M059J (cell line): ENCODE measurements at regions not wholly inside any gene's neighbourhood (a gene's known extent, or its start where the extent isn't known, plus 50 kb on each side); places are given as distances from the start of the nearest gene placed in this dataset.
A peak's percentile ranks its signal among the peaks of the same experiment; 100 is the strongest.

Experiments used
- DNase-seq: peaks from one replicate; pipeline ENCODE4 v3.0.0-alpha.2; 2012; ENCODE audit warnings: low read depth

- no peak for DNase-seq
These were observed 103.2 kb upstream of the ONECUT1 start for GRCh38 chr15:52893338-52893737.

GRCh38 chr15:52879904-52880303 lies 89.8 kb upstream of the ONECUT1 start:
- DNase-seq, result no peak

- DNase-seq, result no peak
These were observed 89.0 kb upstream of the ONECUT1 start for GRCh38 chr15:52879145-52879544.

GRCh38 chr15:52876991-52877663 lies 87.0 kb upstream of the ONECUT1 start:
- no peak for DNase-seq

GRCh38 chr15:52872036-52872818 lies 82.1 kb upstream of the ONECUT1 start:
- no peak for DNase-seq

- DNase-seq, result no peak
These were observed 79.9 kb upstream of the ONECUT1 start for GRCh38 chr15:52870015-52870414.

- no peak for DNase-seq
These were observed 76.6 kb upstream of the ONECUT1 start for GRCh38 chr15:52866698-52867097.

- DNase-seq, result no peak
These were observed 72.5 kb upstream of the ONECUT1 start for GRCh38 chr15:52862677-52863076.

GRCh38 chr15:52858782-52859176 lies 68.6 kb upstream of the ONECUT1 start:
- DNase-seq, result no peak

GRCh38 chr15:52857937-52858781 lies 68.0 kb upstream of the ONECUT1 start:
- DNase-seq, result peak; percentile 53

- no peak for DNase-seq
These were observed 67.3 kb upstream of the ONECUT1 start for GRCh38 chr15:52857471-52857870.

- no peak for DNase-seq
These were observed 66.2 kb upstream of the ONECUT1 start for GRCh38 chr15:52856286-52856685.

GRCh38 chr15:52855157-52855556 lies 65.0 kb upstream of the ONECUT1 start:
- no peak for DNase-seq

GRCh38 chr15:52844823-52845222 lies 54.7 kb upstream of the ONECUT1 start:
- DNase-seq, result no peak
